Stimulated activated CD4-positive, alpha-beta T cell treated with anti-CD3 and anti-CD28 coated beads, Interleukin-1b, Interleukin-23, amount 100 ng/mL, for 1 hour (primary cell): ENCODE measurements at regions not wholly inside any gene's neighbourhood (a gene's known extent, or its start where the extent isn't known, plus 50 kb on each side); places are given as distances from the start of the nearest gene placed in this dataset.
"Not testable (repeated sequence)": the region's sequence is repeated elsewhere in the genome, so short reads cannot be mapped to it uniquely, and the experiment has no call there.

ENCODE experiments used
- DNase-seq, 2 donors: peaks; one replicate each; pipeline ENCODE4 v3.0.0-alpha.2; 2020; ENCODE audit warnings: low read depth in 2 of 2

DNA sequence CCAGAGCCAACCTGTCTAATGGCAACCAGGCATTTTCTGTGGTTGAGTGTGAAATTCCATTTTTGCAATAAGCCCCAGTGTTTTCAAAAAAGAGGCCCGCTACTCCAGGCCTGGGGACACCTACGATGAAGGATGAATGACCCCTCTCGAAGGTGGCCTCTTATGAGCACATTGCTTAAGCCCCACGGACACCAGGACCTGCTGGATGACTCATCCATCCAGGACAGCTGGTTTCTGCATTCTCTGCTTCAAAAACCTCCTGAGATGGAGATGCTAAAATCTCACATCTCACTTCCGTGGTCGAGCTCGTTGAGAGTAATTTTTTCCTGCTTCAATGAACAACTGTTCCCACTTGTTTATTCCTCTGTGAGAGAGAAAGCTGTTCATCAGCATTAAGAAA is 150.2 kb upstream of the FZD8 start:
- DNase-seq: no peak

DNA sequence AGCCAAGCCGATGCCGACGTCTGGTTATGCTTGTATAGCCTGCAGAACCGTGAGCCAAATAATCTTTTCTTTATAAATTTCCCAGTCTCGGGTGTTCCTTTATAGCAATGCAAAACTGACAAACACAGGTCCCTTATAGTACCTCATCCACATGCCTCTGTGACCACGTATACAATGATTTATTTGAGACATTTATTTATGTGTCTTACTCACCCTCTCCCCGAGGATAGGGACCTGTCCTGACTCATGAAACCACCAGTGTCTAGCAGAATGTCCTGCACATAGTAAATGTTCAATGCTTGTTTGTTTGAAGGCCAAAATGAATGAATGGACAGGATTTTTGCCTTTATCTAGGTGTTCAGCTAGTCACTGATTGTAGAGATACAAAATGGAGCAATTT is 147.9 kb upstream of the FZD8 start:
- no peak for DNase-seq

DNA sequence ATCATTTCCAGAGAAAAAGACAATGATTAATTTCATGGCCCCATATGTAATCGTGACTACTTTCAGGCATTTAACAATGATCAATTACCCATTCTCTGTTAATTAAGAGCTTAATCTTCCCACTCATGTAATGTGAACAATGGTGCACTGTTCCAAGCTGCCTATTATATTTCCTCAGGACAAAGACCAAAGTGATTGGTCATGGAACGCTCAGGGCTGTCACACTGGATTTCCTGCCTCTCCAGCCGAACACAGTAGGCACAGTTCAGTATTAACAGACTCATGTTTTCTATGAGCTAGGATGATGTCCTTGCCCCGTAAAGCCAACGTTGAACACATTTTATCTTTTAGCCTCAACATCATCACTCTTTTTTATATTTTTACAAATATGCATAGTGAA is 142.7 kb upstream of the FZD8 start:
- DNase-seq: no peak

- no peak for DNase-seq
These were observed 141.3 kb upstream of the FZD8 start for GRCh38 chr10:35783305-35783838.

DNA sequence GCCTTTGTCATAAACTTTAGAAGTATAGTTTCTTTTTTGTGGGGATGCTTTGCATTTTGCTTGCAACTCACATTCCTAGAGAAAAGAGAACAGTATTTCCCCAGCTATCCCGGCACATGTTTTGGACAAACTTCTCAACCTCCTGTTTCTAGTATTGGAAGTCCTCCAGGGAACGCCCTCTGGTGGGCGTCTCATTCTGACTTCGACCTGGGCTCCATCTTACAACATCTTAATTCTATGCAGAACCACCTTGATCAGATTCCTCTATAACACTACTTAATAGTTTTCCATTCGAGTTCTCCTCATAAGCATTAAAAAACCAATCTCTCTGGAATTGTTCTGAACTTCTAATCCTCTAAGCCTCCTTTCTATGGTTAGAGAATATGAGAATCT is 139.5 kb upstream of the FZD8 start:
- DNase-seq: no peak

- no peak for DNase-seq
These were observed 139.0 kb upstream of the FZD8 start for GRCh38 chr10:35780970-35781642.

GRCh38 chr10:35778306-35778705 is 136.2 kb upstream of the FZD8 start:
- no peak for DNase-seq

DNA sequence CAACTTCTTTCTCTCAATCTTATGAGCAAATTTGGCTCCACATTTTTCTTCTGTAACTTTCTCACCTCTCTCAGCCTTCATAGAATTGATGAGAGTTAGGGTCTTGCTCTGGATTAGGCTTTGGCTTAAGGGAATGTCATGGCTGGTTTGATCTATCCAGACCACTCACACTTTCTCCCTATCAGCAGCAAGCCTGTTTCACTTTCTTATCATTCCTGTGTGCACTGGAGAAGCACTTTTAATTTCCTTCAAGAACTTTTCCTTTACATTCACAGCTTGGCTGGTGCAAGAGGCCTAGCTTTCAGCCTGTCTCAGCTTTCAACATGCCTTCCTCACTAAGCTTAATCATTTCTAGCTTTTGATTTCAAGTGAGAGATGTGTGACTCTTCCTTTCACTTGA is 134.5 kb upstream of the FZD8 start:
- DNase-seq: not testable (repeated sequence)

DNA sequence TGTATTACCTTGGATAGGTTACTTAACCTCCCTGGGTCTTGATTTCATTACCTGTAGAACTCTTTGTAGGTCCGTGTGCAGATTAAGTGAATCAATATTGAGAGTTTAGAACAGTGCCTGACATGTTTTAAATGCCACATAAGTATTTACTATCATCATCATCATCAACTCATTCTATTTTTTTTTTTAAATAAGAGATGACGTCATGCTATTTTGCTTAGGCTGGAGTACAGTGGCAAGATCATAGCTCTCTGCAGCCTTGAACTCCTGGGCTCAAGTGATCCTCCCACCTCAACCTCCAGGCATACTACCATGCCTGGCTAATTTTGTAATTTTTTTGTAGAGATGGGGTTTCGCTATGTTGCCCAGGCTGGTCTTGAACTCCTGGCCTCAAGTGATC is 132.0 kb upstream of the FZD8 start:
- DNase-seq: no peak

GRCh38 chr10:35770817-35771355 is 128.8 kb upstream of the FZD8 start:
- no peak for DNase-seq

DNA sequence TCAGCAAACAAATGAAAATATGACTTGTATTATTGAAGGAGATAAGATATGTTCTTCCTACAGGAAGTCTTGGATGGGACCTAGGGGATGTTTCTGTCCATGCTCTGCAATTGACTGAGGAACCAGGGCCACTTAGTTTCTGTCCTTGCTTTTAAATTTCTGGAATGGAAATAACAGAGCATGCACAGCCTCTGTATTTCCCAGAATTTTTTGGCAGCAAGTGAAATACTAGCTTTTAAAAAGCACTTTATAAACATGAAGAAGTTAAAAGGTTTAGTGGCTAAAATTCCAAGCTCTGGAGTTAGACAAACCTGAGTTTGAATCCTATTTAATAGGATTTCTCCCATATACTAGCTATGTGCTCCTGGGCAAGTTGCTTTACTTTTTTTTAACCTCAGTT is 127.7 kb upstream of the FZD8 start:
- no peak for DNase-seq

DNA sequence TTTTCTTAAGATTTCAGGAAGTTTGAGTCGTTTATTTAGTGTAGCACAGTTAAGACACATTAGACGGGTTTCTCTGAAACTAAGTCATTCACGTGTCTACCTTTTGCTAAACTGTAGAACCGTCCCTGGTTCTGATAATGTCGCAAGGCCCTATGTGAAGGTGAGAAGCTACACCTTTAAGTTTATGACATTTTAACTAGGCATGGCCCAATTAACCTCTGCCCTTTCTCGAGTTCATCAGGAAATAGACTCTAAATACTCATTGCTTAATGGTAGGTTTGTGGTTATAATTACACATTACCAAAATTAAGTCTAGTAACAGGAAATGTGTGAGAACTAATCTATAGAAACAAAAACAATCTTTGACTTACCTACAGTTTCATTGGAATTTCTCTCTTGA is 126.6 kb upstream of the FZD8 start:
- DNase-seq: no peak

GRCh38 chr10:35768011-35768410 is 125.9 kb upstream of the FZD8 start:
- DNase-seq: no peak

- no peak for DNase-seq
These were observed 123.9 kb upstream of the FZD8 start for GRCh38 chr10:35765996-35766395.

DNA sequence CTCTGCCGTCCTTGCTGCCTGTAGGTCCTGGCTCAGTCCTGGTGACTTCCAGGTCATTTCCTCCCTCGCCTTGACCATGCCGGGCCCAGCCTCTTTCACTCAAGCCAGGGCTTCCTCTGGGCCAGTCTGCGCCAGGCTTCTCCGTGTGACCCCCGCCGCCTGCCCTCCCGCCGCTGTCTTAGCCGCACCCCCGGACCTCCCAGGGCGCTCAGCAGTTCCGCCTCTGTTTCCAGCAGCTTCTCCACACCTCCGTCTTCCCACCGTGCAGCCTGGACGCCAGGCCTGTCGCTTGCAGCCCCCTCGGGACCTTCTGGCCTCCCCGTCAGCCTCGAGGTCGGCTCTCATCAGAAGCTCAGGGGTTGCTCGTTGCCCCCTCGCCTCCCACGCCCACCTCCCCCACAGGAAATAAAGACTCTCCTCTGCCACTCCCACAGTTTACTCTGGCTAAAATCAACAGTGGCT is 123.0 kb upstream of the FZD8 start:
- no peak for DNase-seq

DNA sequence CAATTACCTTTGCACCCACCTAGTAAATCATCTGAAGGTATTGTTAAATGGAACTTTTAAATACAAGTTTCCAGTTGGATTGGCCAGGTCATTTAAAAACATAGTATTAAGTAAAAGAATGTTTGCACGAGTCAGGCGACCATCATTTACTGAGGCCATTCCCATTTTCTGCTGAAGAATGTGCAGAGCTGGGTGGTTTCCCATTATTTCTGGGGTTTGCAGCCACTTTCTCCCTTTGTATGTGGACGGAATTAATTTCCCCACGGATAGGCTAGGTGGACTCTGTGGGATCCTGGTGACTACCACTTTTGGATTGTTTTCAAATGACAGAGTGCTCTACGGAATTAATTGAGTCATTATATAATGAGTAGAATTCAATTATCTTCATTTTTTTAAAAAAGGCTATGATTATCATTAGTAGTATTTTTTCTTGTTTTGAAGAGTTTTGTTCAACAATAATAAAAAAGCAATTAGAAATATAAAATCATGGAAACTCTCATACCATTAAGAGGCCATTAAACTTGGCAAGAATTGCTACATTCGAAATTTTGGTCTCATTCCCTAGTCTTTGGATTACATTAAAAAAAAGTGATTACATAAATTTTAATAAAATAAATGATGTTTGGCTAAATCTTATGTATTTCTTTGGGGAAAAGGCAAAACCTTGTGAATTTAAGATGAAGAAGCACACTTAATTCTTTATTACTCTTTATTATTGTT is 120.4 kb upstream of the FZD8 start:
- DNase-seq: no peak

- no peak for DNase-seq
These were observed 116.0 kb upstream of the FZD8 start for GRCh38 chr10:35758076-35758475.

- no peak for DNase-seq
These were observed 112.4 kb upstream of the FZD8 start for GRCh38 chr10:35754519-35754918.

DNA sequence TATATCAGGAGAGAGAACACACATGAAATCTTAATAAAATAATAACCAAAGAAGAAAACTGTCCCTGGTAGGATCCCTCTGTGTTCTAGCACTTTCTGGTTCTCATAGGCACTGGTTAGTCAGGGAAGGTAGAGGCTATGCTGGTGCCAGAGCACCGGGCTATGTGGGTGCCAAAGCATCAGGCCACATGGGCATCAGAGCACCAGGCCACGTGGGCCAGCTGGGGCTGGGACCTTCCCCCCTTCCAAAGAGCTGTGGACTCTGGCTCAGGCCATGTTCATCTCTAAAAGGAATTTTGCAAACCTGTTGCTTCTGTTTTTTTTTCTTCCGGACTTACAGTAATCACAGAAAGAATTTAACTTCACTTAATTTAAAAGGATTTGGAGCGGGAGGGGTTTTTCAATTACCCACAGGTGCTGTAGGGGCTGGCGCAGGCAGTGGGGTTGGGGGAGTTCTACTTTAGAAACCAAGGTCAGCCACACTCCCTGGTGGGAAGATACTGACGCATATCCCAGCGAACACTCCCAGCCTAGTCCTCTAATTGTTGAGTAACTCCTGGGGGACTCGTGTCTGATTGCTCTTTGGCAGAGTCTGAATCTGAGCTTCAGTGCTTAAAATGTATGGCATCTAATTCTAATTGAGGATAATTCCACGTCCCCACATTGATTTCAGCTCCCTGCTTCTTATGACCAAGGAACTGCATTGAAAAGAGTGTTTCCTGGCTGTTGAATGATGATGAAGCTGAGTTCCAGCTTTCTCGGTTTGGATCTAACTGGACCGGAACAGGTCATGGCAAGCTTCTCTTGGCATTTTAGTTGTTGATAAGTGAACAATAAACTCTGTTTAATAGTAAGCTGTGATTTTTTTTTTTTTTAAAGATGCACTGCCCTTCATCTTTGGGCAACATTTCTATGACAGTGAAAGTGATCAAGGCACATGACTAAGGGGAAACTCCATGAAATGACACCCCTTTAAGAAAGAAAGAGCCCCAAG is 110.7 kb upstream of the FZD8 start:
- DNase-seq: no peak

DNA sequence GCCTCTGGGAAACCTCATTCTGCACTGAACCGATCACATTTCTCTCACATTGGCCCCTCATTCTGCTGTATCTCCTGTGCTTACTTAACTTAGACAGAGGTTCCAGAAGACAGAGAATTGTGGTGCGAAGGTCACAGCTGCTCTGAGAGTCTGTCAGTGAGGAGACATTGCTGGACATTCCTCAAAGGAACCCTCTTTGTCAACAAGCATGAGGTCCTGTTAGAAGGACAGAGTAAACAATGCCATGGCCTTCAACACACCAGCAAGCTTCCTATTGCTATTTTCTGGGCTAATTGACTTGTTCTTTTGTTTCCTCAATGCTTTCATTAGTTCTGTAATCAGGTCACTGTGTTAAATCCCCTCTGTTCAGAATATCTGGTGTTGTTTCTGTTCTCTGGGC is 109.3 kb upstream of the FZD8 start:
- no peak for DNase-seq

GRCh38 chr10:35749230-35749629 is 107.1 kb upstream of the FZD8 start:
- DNase-seq: no peak
